ENCODE measurements at regions not wholly inside any gene's neighbourhood (a gene's known extent, or its start where the extent isn't known, plus 50 kb on each side); places are given as distances from the start of the nearest gene placed in this dataset.
"Not testable (repeated sequence)": the region's sequence is repeated elsewhere in the genome, so short reads cannot be mapped to it uniquely, and the experiment has no call there.

GRCh38 chr6:109875973-109876372, 102.1 kb upstream of the GPR6 start:
- ATAC-seq = no peak

- ATAC-seq = no peak
Observed at GRCh38 chr6:109877028-109878004, 100.8 kb upstream of the GPR6 start.

GRCh38 chr6:109878005-109878690, 100.0 kb upstream of the GPR6 start:
- peak; percentile 76 for ATAC-seq

GRCh38 chr6:109879081-109879480, 99.0 kb upstream of the GPR6 start:
- ATAC-seq = peak; percentile 86

GRCh38 chr6:109879521-109879920, 98.6 kb upstream of the GPR6 start:
- peak; percentile 85 for ATAC-seq

GRCh38 chr6:109881069-109881468, 97.0 kb upstream of the GPR6 start:
- not testable (repeated sequence) for ATAC-seq

GRCh38 chr6:109881953-109882490, 96.1 kb upstream of the GPR6 start:
- ATAC-seq = not testable (repeated sequence)

GRCh38 chr6:109891924-109892323, 86.2 kb upstream of the GPR6 start:
- ATAC-seq = no peak

- peak; percentile 75 for ATAC-seq
Observed at GRCh38 chr6:109892451-109893435, 85.4 kb upstream of the GPR6 start.

GRCh38 chr6:109893606-109894005, 84.5 kb upstream of the GPR6 start:
- no peak for ATAC-seq

GRCh38 chr6:109894181-109894580, 83.9 kb upstream of the GPR6 start:
- peak; percentile 44 for ATAC-seq

- no peak for ATAC-seq
Observed at GRCh38 chr6:109896341-109896740, 81.8 kb upstream of the GPR6 start.

GRCh38 chr6:109897025-109897424, 81.1 kb upstream of the GPR6 start:
- peak; percentile 59 for ATAC-seq

GRCh38 chr6:109897561-109898080, 80.5 kb upstream of the GPR6 start:
- ATAC-seq = no peak

- ATAC-seq = no peak
Observed at GRCh38 chr6:109901976-109902375, 76.1 kb upstream of the GPR6 start.

GRCh38 chr6:109902870-109903269, 75.2 kb upstream of the GPR6 start:
- ATAC-seq = no peak

GRCh38 chr6:109910571-109910970, 67.5 kb upstream of the GPR6 start:
- no peak for ATAC-seq

GRCh38 chr6:109912118-109912517, 66.0 kb upstream of the GPR6 start:
- ATAC-seq = no peak

GRCh38 chr6:109912952-109913351, 65.2 kb upstream of the GPR6 start:
- no peak for ATAC-seq

- ATAC-seq = not testable (repeated sequence)
Observed at GRCh38 chr6:109915748-109916147, 62.4 kb upstream of the GPR6 start.

- ATAC-seq = no peak
Observed at GRCh38 chr6:109916759-109917158, 61.4 kb upstream of the GPR6 start.

GRCh38 chr6:109918227-109918626, 59.9 kb upstream of the GPR6 start:
- ATAC-seq = no peak

All from esophagus mucosa (tissue), 1 donor.